ENCODE measurements at regions not wholly inside any gene's neighbourhood (a gene's known extent, or its start where the extent isn't known, plus 50 kb on each side); places are given as distances from the start of the nearest gene placed in this dataset.

DNA sequence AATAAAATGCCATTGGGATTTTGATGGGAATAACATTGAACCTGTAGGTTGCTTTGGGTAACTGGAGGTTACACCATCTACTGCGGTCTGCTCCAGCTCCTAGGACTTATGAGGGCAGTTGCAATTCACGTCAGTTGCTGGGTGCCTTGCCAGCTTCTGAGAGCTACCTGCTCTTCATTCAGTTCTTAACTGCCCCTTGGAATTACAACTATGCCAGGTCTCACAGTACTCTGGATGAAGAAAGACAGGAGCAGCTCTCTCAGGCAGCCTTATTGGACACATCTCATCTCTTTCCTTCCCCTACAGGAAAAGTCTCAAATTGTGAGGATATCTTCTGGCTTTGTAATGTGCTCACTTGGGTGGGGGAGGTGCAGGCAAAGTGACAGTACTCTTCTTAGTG lies 1643.3 kb downstream of the GRIK2 start:
- TF ChIP-seq, protein P1, sequence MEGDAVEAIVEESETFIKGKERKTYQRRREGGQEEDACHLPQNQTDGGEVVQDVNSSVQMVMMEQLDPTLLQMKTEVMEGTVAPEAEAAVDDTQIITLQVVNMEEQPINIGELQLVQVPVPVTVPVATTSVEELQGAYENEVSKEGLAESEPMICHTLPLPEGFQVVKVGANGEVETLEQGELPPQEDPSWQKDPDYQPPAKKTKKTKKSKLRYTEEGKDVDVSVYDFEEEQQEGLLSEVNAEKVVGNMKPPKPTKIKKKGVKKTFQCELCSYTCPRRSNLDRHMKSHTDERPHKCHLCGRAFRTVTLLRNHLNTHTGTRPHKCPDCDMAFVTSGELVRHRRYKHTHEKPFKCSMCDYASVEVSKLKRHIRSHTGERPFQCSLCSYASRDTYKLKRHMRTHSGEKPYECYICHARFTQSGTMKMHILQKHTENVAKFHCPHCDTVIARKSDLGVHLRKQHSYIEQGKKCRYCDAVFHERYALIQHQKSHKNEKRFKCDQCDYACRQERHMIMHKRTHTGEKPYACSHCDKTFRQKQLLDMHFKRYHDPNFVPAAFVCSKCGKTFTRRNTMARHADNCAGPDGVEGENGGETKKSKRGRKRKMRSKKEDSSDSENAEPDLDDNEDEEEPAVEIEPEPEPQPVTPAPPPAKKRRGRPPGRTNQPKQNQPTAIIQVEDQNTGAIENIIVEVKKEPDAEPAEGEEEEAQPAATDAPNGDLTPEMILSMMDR (IDR thresholded peaks at IDR 0.05): no peak
- no peak for TF ChIP-seq POLR2A (IDR thresholded peaks at IDR 0.05)
